GM06990 (cell line): ENCODE measurements at regions not wholly inside any gene's neighbourhood (a gene's known extent, or its start where the extent isn't known, plus 50 kb on each side); places are given as distances from the start of the nearest gene placed in this dataset.

Source experiments
- DNase-seq: peaks from one replicate; pipeline ENCODE4 v3.0.0-alpha.2; 2011; ENCODE audit not compliant: insufficient read length; ENCODE audit errors: extremely low read depth
- H3K27me3 ChIP-seq: replicated peaks from 2 replicates; pipeline ENCODE4 v1.6.0; 2011; ENCODE audit warnings: low read length; ENCODE audit not compliant: control insufficient read depth, insufficient read depth
- H3K36me3 ChIP-seq: 2 replicates; pipeline ENCODE4 v1.5.1; 2011; ENCODE audit warnings: low read length; ENCODE audit not compliant: control insufficient read depth, insufficient read depth
- H3K4me3 ChIP-seq: replicated peaks from 2 replicates; pipeline ENCODE4 v1.5.1; 2011; ENCODE audit warnings: low read depth, mild to moderate bottlenecking, control low read depth, low read length
- TF ChIP-seq, protein P1 (sequence below): IDR thresholded peaks from 2 replicates; pipeline ENCODE4 v1.5.1; 2011; ENCODE audit warnings: low read length, control low read depth, mild to moderate bottlenecking, inconsistent platforms; ENCODE audit not compliant: insufficient read depth, poor library complexity, severe bottlenecking

DNA sequence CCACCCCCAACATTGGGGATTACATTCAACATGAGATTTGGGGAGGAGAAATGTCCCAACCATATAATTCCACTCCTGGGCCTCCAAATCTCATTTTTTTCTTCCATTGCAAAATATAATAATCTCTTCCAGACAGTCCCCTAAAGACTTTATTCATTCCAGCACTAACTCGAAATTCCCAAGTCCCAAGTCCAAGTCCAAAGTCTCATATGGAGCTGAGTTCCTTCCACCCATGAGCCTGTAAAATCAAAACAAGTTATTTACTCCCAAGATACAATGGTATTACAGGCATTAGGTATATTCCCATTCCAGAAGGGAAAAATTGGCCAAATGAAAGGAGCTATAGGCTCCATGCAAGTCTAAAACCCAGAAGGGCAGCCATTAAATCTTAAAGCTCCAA lies 56.7 kb downstream of the P2RY1 start:
- no peak for DNase-seq
- TF ChIP-seq, protein P1, sequence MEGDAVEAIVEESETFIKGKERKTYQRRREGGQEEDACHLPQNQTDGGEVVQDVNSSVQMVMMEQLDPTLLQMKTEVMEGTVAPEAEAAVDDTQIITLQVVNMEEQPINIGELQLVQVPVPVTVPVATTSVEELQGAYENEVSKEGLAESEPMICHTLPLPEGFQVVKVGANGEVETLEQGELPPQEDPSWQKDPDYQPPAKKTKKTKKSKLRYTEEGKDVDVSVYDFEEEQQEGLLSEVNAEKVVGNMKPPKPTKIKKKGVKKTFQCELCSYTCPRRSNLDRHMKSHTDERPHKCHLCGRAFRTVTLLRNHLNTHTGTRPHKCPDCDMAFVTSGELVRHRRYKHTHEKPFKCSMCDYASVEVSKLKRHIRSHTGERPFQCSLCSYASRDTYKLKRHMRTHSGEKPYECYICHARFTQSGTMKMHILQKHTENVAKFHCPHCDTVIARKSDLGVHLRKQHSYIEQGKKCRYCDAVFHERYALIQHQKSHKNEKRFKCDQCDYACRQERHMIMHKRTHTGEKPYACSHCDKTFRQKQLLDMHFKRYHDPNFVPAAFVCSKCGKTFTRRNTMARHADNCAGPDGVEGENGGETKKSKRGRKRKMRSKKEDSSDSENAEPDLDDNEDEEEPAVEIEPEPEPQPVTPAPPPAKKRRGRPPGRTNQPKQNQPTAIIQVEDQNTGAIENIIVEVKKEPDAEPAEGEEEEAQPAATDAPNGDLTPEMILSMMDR: no peak
- Histone ChIP-seq H3K27me3 (no peaks in the 10 kb centered on the region), H3K36me3 (no peaks in the 10 kb centered on the region), H3K4me3 (no peak overlapping the region)

DNA sequence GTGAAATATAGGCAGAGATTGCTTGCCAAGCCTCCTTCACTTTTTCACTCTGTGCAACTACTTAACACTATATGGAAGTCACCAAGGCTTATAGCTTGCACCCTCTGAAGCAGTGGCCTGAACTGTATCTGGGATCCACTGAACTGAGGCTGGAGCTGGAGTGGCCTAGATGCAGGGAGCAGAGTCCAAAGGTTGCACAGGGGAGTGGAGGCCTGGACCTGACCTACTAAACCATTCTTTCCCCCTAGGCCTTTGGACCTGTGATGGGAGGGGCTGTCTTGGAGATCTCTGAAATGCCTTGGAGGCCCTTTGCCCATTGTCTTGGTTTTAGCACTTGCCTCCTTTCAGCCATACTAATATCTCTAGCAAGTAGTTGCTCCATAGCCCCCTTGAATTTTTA lies 57.5 kb downstream of the P2RY1 start:
- H3K4me3 ChIP-seq: no peak overlapping the region
- H3K27me3 ChIP-seq: no peaks in the 10 kb centered on the region
- DNase-seq: no peak
- H3K36me3 ChIP-seq: no peaks in the 10 kb centered on the region
- TF ChIP-seq, protein P1: no peak

DNA sequence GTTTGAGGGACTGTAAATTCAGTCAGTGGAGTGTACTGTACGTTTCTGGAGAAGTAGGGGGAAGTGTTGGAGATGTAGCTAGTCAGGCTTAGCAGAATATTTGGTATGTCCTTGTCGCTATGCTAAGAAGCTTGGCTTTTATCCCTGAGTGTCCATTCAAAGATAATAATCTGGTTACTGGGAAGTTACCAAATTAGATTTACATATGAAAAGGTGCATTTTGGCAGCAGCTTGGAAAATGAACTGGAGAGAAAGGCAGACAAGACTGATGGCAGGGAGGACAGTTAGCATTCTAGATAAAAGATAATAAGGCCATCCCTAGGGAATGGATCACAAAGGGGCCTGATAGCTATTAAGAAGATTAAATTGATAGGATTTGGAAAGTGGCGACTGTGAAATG lies 58.7 kb downstream of the P2RY1 start:
- Histone ChIP-seq H3K36me3 (no peaks in the 10 kb centered on the region), H3K27me3 (no peaks in the 10 kb centered on the region), H3K4me3 (no peak overlapping the region)
- no peak for DNase-seq
- TF ChIP-seq, protein P1: no peak

DNA sequence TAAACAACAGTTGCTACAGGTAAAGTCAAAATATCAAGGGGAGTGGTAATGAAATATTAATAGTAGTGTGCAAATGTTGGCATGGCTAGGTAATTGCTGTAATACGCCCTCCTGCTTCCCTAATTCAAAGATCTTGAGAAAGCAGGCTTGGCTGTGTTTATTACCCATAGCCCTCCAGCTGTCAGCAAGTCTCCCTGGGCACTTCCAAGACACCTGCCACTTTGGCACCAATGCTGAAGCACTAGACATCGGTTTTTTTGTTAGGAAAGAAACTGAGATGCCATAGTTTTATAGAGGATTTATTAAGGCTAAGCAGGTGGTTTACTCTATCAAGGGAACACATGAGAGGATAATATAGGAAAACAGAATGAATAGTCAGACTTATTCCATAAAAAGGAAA lies 64.4 kb downstream of the P2RY1 start:
- Histone ChIP-seq H3K27me3 (no peaks in the 10 kb centered on the region), H3K36me3 (no peaks in the 10 kb centered on the region), H3K4me3 (no peak overlapping the region)
- TF ChIP-seq, protein P1: no peak
- no peak for DNase-seq

DNA sequence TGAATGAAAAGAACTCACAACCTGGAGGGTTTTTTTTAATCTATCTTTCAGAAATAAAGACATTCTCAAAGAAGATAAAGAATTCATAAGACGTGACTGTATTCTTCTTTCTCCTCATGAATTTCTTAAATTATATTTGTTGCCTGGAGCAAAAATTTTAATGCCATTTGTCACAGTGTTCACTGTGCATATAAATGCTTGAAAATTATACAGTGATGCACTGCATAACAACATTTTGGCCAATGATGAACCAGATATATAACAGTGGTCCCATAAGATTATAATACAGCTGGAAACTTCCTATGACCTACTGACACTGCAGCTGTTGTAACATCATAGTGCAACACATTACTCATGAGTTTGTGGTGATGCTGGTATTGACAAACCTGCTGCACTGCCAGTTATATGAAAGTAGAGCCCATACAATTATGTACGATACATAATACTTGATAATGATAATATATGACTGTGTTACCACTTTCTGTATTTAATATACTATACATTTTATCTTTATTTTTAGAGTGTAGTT lies 67.3 kb downstream of the P2RY1 start:
- Histone ChIP-seq H3K27me3 (no peaks in the 10 kb centered on the region), H3K4me3 (no peak overlapping the region), H3K36me3 (no peaks in the 10 kb centered on the region)
- no peak for DNase-seq
- TF ChIP-seq, protein P1: no peak

DNA sequence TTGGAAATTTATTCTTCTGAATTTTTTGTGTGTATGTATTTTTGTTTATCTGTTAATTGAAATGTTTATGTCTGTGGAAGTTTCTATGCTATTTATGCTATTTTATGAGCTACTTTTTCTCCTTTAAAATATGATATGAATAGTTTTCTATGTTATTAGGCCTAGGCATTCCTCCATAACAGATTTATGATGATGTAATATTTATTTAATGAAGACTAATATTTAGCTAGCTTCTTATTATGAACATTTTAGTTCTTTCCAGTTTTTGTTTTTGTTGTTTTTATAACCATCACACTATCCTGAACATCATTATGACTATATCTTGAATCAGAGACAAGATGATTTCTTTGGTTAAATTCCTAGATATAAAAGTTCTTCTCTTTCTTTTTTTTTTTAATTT lies 70.7 kb downstream of the P2RY1 start:
- Histone ChIP-seq H3K27me3 (no peaks in the 10 kb centered on the region), H3K4me3 (no peak overlapping the region), H3K36me3 (no peaks in the 10 kb centered on the region)
- TF ChIP-seq, protein P1: no peak
- DNase-seq: no peak
